22Rv1 (cell line): ENCODE measurements at regions not wholly inside any gene's neighbourhood (a gene's known extent, or its start where the extent isn't known, plus 50 kb on each side); places are given as distances from the start of the nearest gene placed in this dataset.

ENCODE experiments used
- H3K27ac ChIP-seq: fragments of 450-650 bp; 2 replicates; pipeline ENCODE4 v1.5.1; 2017
- CTCF ChIP-seq: fragments of 450-650 bp; IDR thresholded peaks from 2 replicates; pipeline ENCODE4 v1.5.1; 2017; ENCODE audit warnings: mild to moderate bottlenecking
- ZFX ChIP-seq: fragments of 450-650 bp; IDR thresholded peaks from 2 replicates; pipeline ENCODE4 v1.6.1; 2017; ENCODE audit warnings: antibody characterized with exemption, borderline replicate concordance

- TF ChIP-seq CTCF (no peak), ZFX (no peak)
- no peak overlapping the region for H3K27ac ChIP-seq
These were observed 168.8 kb upstream of the CCND2 start for GRCh38 chr12:4104722-4105244.

- TF ChIP-seq ZFX (no peak), CTCF (no peak)
These were observed 174.3 kb upstream of the CCND2 start for GRCh38 chr12:4099276-4099675.

GRCh38 chr12:4091016-4091743 lies 182.4 kb upstream of the CCND2 start:
- TF ChIP-seq CTCF (no peak), ZFX (no peak)
- no peak overlapping the region for H3K27ac ChIP-seq

More at GRCh38 chr12:4099276-4099675, 174.3 kb upstream of the CCND2 start:
- H3K27ac ChIP-seq = no peak overlapping the region

GRCh38 chr12:4089956-4090355 lies 183.6 kb upstream of the CCND2 start:
- TF ChIP-seq CTCF (no peak), ZFX (no peak)
- H3K27ac ChIP-seq = no peak overlapping the region

GRCh38 chr12:4089121-4089606 lies 184.4 kb upstream of the CCND2 start:
- no peak overlapping the region for H3K27ac ChIP-seq
- TF ChIP-seq CTCF (no peak), ZFX (no peak)

- TF ChIP-seq ZFX (no peak), CTCF (no peak)
- H3K27ac ChIP-seq = no peak overlapping the region
These were observed 185.1 kb upstream of the CCND2 start for GRCh38 chr12:4088451-4088850.

- no peak overlapping the region for H3K27ac ChIP-seq
- TF ChIP-seq ZFX = no peak
- TF ChIP-seq CTCF = no peak
These were observed 187.1 kb upstream of the CCND2 start for GRCh38 chr12:4086481-4086880.
